ENCODE measurements at regions not wholly inside any gene's neighbourhood (a gene's known extent, or its start where the extent isn't known, plus 50 kb on each side); places are given as distances from the start of the nearest gene placed in this dataset.

DNA sequence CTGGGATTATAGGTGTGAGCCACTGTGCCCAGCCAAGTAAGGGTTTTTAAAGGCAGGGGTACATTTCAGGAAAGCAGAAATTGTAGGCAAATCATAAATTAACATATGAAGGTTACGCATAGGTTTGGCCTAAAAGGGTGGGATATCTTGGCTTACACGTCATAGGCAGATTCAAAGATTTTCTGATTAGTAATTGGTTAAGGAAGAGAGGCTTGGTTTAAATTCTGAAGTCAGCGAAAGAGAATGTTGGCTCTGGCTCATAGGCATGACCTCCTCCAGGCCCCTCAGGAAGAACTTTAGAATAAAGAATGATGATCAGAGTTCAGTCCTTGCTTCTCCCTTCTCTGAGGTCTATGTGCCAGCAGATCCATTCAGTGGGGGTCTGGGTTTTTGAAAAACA, 124.8 kb upstream of the RBBP6 start:
- Histone ChIP-seq H2BK120ac (ENCODE audit: low read depth, low read length) (no peak overlapping the region), H2AK5ac (ENCODE audit: low read length) (no peak overlapping the region), H3K18ac (ENCODE audit: low read length) (no peak overlapping the region), H2BK15ac (replicated peaks; ENCODE audit: low read depth) (no peak overlapping the region), H3K4me1 (ENCODE audit: control insufficient read depth, low read depth, low read length) (no peaks in the 10 kb centered on the region), H3K27me3 (ENCODE audit: insufficient read depth, low read length, poor library complexity) (no peaks in the 10 kb centered on the region), H4K8ac (ENCODE audit: low read depth, low read length) (no peak overlapping the region), H3K56ac (ENCODE audit: low read length) (no peak overlapping the region), H2BK5ac (ENCODE audit: low read length) (no peak overlapping the region), H3K36me3 (ENCODE audit: control insufficient read depth, insufficient read depth, low read length) (no peaks in the 10 kb centered on the region), H3K9ac (ENCODE audit: low read length) (no peak overlapping the region), H3K23ac (ENCODE audit: low read length) (no peak overlapping the region), H3K79me2 (ENCODE audit: control insufficient read depth, insufficient read depth, low read length) (no peaks in the 10 kb centered on the region), H3K4ac (ENCODE audit: low read depth, low read length) (no peak overlapping the region), H4K5ac (ENCODE audit: low read length) (no peak overlapping the region), H3K4me2 (ENCODE audit: low read length) (no peak overlapping the region), H3K4me3 (ENCODE audit: low read length) (no peak overlapping the region), H3K79me1 (ENCODE audit: low read length) (no peaks in the 10 kb centered on the region), H3K27ac (ENCODE audit: low read depth, low read length) (no peak overlapping the region)
- DNase-seq, result no peak
- no CpG with 5 or more reads among the region's 3 CpGs for WGBS (ENCODE audit: extremely low coverage, insufficient coverage, low lambda C conversion rate)

GRCh38 chr16:24418733-24419132, 120.6 kb upstream of the RBBP6 start:
- WGBS (ENCODE audit: extremely low coverage, insufficient coverage, low lambda C conversion rate), result no CpG with 5 or more reads among the region's 3 CpGs
- Histone ChIP-seq H3K79me2 (ENCODE audit: control insufficient read depth, insufficient read depth, low read length) (no peaks in the 10 kb centered on the region), H3K4me2 (ENCODE audit: low read length) (no peak overlapping the region), H3K79me1 (ENCODE audit: low read length) (no peaks in the 10 kb centered on the region), H3K4me1 (ENCODE audit: control insufficient read depth, low read depth, low read length) (no peaks in the 10 kb centered on the region), H2BK120ac (ENCODE audit: low read depth, low read length) (no peak overlapping the region), H4K8ac (ENCODE audit: low read depth, low read length) (no peak overlapping the region), H3K56ac (ENCODE audit: low read length) (no peak overlapping the region), H2BK15ac (replicated peaks; ENCODE audit: low read depth) (no peak overlapping the region), H3K4ac (ENCODE audit: low read depth, low read length) (no peak overlapping the region), H2BK5ac (ENCODE audit: low read length) (no peak overlapping the region), H3K9ac (ENCODE audit: low read length) (no peak overlapping the region), H2AK5ac (ENCODE audit: low read length) (no peak overlapping the region), H4K5ac (ENCODE audit: low read length) (no peak overlapping the region), H3K4me3 (ENCODE audit: low read length) (no peak overlapping the region), H3K27ac (ENCODE audit: low read depth, low read length) (no peak overlapping the region), H3K23ac (ENCODE audit: low read length) (no peak overlapping the region), H3K18ac (ENCODE audit: low read length) (no peak overlapping the region), H3K27me3 (ENCODE audit: insufficient read depth, low read length, poor library complexity) (no peaks in the 10 kb centered on the region), H3K36me3 (ENCODE audit: control insufficient read depth, insufficient read depth, low read length) (no peaks in the 10 kb centered on the region)
- peak; percentile 3 for DNase-seq

DNA sequence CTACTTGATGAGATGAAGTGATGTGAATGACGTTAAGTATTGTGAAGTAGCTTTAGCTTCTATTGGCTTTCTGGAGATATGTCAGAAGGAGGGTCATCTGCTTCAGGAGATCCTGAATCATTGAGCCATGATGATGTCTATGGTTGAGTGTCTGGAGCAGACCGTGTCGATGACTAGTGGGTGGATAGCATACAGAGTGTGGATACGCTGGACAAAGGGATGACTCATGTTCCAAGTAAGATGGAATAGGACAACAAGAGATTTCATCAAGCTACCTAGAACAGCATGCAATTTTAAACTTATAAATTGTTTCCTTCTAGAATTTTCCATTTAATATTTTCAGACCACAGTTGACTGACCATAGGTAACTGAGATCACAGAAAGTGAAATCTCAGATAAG, 116.1 kb upstream of the RBBP6 start:
- Histone ChIP-seq H3K4me2 (ENCODE audit: low read length) (no peak overlapping the region), H3K79me2 (ENCODE audit: control insufficient read depth, insufficient read depth, low read length) (no peaks in the 10 kb centered on the region), H3K36me3 (ENCODE audit: control insufficient read depth, insufficient read depth, low read length) (no peaks in the 10 kb centered on the region), H3K18ac (ENCODE audit: low read length) (no peak overlapping the region), H4K5ac (ENCODE audit: low read length) (no peak overlapping the region), H3K56ac (ENCODE audit: low read length) (no peak overlapping the region), H2BK15ac (replicated peaks; ENCODE audit: low read depth) (no peak overlapping the region), H3K4ac (ENCODE audit: low read depth, low read length) (no peak overlapping the region), H3K4me1 (ENCODE audit: control insufficient read depth, low read depth, low read length) (no peaks in the 10 kb centered on the region), H3K4me3 (ENCODE audit: low read length) (no peak overlapping the region), H3K27me3 (ENCODE audit: insufficient read depth, low read length, poor library complexity) (no peaks in the 10 kb centered on the region), H2BK5ac (ENCODE audit: low read length) (no peak overlapping the region), H3K9ac (ENCODE audit: low read length) (no peak overlapping the region), H2BK120ac (ENCODE audit: low read depth, low read length) (no peak overlapping the region), H3K27ac (ENCODE audit: low read depth, low read length) (no peak overlapping the region), H3K23ac (ENCODE audit: low read length) (no peak overlapping the region), H4K8ac (ENCODE audit: low read depth, low read length) (no peak overlapping the region), H3K79me1 (ENCODE audit: low read length) (no peaks in the 10 kb centered on the region), H2AK5ac (ENCODE audit: low read length) (no peak overlapping the region)
- DNase-seq, result no peak
- WGBS (ENCODE audit: extremely low coverage, insufficient coverage, low lambda C conversion rate), result no CpG with 5 or more reads among the region's 4 CpGs

DNA sequence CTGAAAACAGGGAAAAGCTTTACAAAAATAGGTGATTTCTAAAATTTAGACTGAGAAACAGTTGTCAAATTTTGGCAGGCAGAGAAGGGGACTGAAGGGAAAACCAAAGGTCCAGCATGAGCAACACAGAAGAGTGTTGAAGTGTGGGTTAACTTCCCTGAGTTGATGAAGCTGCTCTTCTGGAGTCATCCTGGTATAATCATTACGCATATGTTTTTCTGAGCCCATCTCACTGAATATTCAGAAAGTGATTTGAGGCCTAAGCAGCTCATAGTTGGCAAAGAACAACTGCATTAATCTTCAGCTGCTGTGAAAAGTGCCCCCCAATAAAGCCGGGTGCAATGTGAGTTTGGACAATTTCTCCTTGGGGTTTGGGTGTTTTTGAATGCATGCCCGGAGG, 115.0 kb upstream of the RBBP6 start:
- H3K36me3 ChIP-seq (ENCODE audit: control insufficient read depth, insufficient read depth, low read length), result no peaks in the 10 kb centered on the region
- H3K27ac ChIP-seq (ENCODE audit: low read depth, low read length), result no peak overlapping the region
- no peak overlapping the region for H4K5ac ChIP-seq (ENCODE audit: low read length)
- H3K56ac ChIP-seq (ENCODE audit: low read length), result no peak overlapping the region
- no peaks in the 10 kb centered on the region for H3K79me1 ChIP-seq (ENCODE audit: low read length)
- H3K27me3 ChIP-seq (ENCODE audit: insufficient read depth, low read length, poor library complexity), result no peaks in the 10 kb centered on the region
- H3K4me1 ChIP-seq (ENCODE audit: control insufficient read depth, low read depth, low read length), result no peaks in the 10 kb centered on the region
- H3K79me2 ChIP-seq (ENCODE audit: control insufficient read depth, insufficient read depth, low read length), result no peaks in the 10 kb centered on the region
- no peak overlapping the region for H2BK15ac ChIP-seq (replicated peaks; ENCODE audit: low read depth)
- H3K4me3 ChIP-seq (ENCODE audit: low read length), result no peak overlapping the region
- H2BK5ac ChIP-seq (ENCODE audit: low read length), result no peak overlapping the region
- no peak overlapping the region for H3K4me2 ChIP-seq (ENCODE audit: low read length)
- no peak overlapping the region for H3K9ac ChIP-seq (ENCODE audit: low read length)
- no peak overlapping the region for H3K4ac ChIP-seq (ENCODE audit: low read depth, low read length)
- H2BK120ac ChIP-seq (ENCODE audit: low read depth, low read length), result no peak overlapping the region
- no peak overlapping the region for H4K8ac ChIP-seq (ENCODE audit: low read depth, low read length)
- H2AK5ac ChIP-seq (ENCODE audit: low read length), result no peak overlapping the region
- no peak overlapping the region for H3K18ac ChIP-seq (ENCODE audit: low read length)
- H3K23ac ChIP-seq (ENCODE audit: low read length), result no peak overlapping the region
- no peak for DNase-seq
- WGBS (ENCODE audit: extremely low coverage, insufficient coverage, low lambda C conversion rate), result no CpG with 5 or more reads among the region's 3 CpGs

GRCh38 chr16:24427840-24428239, 111.5 kb upstream of the RBBP6 start:
- no peaks in the 10 kb centered on the region for H3K79me1 ChIP-seq (ENCODE audit: low read length)
- H3K4me3 ChIP-seq (ENCODE audit: low read length), result no peak overlapping the region
- no peak overlapping the region for H2BK120ac ChIP-seq (ENCODE audit: low read depth, low read length)
- no peaks in the 10 kb centered on the region for H3K36me3 ChIP-seq (ENCODE audit: control insufficient read depth, insufficient read depth, low read length)
- H4K5ac ChIP-seq (ENCODE audit: low read length), result no peak overlapping the region
- no peak overlapping the region for H2AK5ac ChIP-seq (ENCODE audit: low read length)
- H3K4ac ChIP-seq (ENCODE audit: low read depth, low read length), result no peak overlapping the region
- H3K9ac ChIP-seq (ENCODE audit: low read length), result no peak overlapping the region
- H2BK15ac ChIP-seq (replicated peaks; ENCODE audit: low read depth), result no peak overlapping the region
- no CpG with 5 or more reads among the region's 2 CpGs for WGBS (ENCODE audit: extremely low coverage, insufficient coverage, low lambda C conversion rate)
- H3K23ac ChIP-seq (ENCODE audit: low read length), result no peak overlapping the region
- H3K56ac ChIP-seq (ENCODE audit: low read length), result no peak overlapping the region
- no peak overlapping the region for H2BK5ac ChIP-seq (ENCODE audit: low read length)
- H3K4me2 ChIP-seq (ENCODE audit: low read length), result no peak overlapping the region
- no peak overlapping the region for H3K27ac ChIP-seq (ENCODE audit: low read depth, low read length)
- no peaks in the 10 kb centered on the region for H3K27me3 ChIP-seq (ENCODE audit: insufficient read depth, low read length, poor library complexity)
- no peak for DNase-seq
- no peaks in the 10 kb centered on the region for H3K79me2 ChIP-seq (ENCODE audit: control insufficient read depth, insufficient read depth, low read length)
- H4K8ac ChIP-seq (ENCODE audit: low read depth, low read length), result no peak overlapping the region
- no peak overlapping the region for H3K18ac ChIP-seq (ENCODE audit: low read length)
- no peaks in the 10 kb centered on the region for H3K4me1 ChIP-seq (ENCODE audit: control insufficient read depth, low read depth, low read length)

DNA sequence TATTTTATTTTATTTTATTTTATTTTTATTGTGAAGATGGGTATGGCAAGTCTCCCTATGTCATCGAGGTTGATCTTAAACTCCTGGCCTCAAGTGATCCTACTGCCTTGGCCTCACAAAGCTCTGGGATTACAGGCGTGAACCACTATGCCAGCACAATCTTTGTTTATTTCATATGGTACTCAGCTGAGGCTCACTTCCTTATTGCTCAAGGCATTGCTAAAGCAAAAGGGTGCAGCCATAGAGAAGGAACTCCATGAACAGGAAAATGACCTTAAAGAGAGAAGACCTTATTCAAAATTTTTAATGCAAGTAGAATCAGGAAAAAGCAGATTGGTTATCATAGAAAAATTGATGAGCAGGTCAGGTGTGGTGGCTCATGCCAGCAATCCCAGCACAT, 110.6 kb upstream of the RBBP6 start:
- Histone ChIP-seq H4K5ac (ENCODE audit: low read length) (no peak overlapping the region), H2AK5ac (ENCODE audit: low read length) (no peak overlapping the region), H2BK15ac (replicated peaks; ENCODE audit: low read depth) (no peak overlapping the region), H3K4me2 (ENCODE audit: low read length) (no peak overlapping the region), H3K23ac (ENCODE audit: low read length) (no peak overlapping the region), H3K27me3 (ENCODE audit: insufficient read depth, low read length, poor library complexity) (no peaks in the 10 kb centered on the region), H4K8ac (ENCODE audit: low read depth, low read length) (no peak overlapping the region), H3K4me1 (ENCODE audit: control insufficient read depth, low read depth, low read length) (no peaks in the 10 kb centered on the region), H3K9ac (ENCODE audit: low read length) (no peak overlapping the region), H3K79me2 (ENCODE audit: control insufficient read depth, insufficient read depth, low read length) (no peaks in the 10 kb centered on the region), H2BK120ac (ENCODE audit: low read depth, low read length) (no peak overlapping the region), H3K27ac (ENCODE audit: low read depth, low read length) (no peak overlapping the region), H3K4me3 (ENCODE audit: low read length) (no peak overlapping the region), H3K4ac (ENCODE audit: low read depth, low read length) (no peak overlapping the region), H3K79me1 (ENCODE audit: low read length) (no peaks in the 10 kb centered on the region), H3K18ac (ENCODE audit: low read length) (no peak overlapping the region), H3K36me3 (ENCODE audit: control insufficient read depth, insufficient read depth, low read length) (no peaks in the 10 kb centered on the region), H2BK5ac (ENCODE audit: low read length) (no peak overlapping the region), H3K56ac (ENCODE audit: low read length) (no peak overlapping the region)
- DNase-seq, result no peak
- WGBS (ENCODE audit: extremely low coverage, insufficient coverage, low lambda C conversion rate), result no CpG with 5 or more reads among the region's 2 CpGs
